DMS153 treated with DMSO at 0.1 percent for 48 hours (cell line): ENCODE measurements at regions not wholly inside any gene's neighbourhood (a gene's known extent, or its start where the extent isn't known, plus 50 kb on each side); places are given as distances from the start of the nearest gene placed in this dataset.
"Not testable (repeated sequence)": the region's sequence is repeated elsewhere in the genome, so short reads cannot be mapped to it uniquely, and the experiment has no call there.

ENCODE experiments used
- DNase-seq: peaks from one replicate; lab custom pipeline; 2025; ENCODE audit not compliant: unreplicated experiment; lab: John Stamatoyannopoulos, UW

DNA sequence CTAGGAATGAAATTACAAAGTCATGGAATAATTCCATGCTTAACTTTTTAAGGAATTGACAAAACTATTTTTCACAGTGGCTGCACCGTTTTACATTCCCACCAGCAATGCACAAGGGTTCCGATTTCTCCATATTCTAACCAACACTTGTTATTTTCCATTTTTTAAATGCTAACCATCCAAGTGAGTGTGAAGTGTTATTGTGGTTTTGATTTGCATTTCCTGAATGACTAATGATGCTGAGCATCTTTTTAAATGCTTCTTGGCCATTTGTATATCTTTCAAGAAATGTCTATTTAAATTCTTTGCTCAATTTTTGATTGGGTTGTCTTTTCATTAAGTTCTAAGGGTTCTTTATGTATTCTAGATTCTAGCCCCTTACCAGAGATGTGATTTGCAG is 479.5 kb upstream of the SMARCA2 start:
- DNase-seq, result no peak

DNA sequence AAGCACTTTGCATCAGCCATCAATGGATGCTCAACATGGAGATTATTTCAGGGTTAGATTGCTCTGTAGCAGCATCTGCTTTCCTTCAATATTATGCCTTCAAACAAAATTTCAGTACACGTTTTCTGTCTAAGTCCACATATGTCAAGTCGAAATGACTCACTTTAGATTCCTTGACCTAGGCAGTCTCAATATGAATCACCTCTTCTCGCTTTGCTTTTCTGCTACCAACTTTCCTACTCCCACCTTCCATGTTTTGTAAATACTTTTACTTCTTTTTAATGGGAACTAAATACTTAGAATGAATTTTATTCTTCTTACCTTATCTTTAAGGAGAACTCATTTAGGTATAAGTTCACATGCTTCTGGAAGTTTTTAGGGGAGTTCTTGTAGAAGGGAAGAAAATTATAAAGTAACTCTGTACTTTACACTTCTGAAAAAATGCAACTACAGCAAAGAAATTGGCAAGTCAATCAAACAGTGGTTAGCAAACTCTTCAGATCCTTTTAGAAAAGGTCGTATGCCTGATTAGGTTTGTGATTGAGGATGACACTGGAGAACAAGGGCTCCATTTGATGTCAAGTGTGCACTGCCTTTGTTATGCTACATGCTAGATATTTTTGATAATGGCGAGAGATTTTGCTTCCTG is 478.5 kb upstream of the SMARCA2 start:
- DNase-seq, result no peak

DNA sequence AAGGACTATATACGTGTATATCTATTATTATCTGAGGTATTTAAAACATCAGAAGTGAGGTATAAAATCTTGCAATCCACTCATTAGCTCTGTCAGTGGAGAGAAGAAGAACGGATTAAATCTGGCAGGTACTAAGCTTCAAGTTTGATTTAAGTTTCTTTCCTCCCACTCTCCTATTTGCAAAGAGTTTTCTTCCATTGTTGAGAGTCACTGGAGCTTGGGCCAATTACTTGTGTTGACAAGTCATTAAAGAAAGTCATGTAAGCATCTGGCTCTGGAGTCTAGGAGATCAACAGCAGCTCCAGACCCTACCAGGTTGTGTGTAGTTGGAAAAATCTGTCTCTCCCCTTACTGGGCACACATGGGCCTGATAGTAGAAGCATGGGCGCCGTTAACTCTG is 476.8 kb upstream of the SMARCA2 start:
- no peak for DNase-seq

DNA sequence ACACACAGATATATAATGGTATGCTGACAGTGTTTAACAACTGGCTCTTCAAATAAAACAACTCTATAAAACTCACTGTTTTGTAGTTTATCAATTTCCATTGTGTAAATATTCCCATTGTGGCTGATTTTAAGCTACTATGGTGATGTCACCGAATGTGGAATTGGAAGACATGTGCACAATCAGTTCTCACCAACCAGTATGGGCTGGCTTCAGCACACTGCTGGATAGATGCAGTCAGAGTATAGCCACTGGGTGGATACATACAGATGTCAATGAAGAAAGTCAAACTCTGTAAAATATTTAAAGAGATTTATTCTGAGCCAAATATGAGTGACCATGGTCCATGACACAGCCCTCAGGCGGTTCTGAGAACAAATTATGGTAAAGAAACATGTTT is 475.9 kb upstream of the SMARCA2 start:
- DNase-seq, result no peak

DNA sequence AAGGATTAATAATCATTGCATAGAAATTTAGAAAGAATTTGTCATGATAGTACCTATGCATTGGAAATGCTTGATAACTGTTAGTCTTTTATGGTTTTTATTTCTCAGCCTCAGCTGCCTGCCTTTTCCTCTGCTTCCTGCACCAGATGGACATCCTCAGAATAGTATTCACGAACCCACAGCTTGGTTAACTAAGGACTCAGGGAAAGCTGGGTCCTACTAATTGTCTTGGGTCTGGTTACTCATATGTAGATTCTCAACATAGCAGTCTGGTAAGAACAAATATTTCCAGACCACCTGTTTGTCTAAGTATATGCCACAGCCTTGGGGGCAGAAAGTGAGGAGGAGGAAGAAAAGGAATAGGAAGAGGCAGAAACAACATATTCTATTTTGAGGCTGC is 464.5 kb upstream of the SMARCA2 start:
- no peak for DNase-seq

DNA sequence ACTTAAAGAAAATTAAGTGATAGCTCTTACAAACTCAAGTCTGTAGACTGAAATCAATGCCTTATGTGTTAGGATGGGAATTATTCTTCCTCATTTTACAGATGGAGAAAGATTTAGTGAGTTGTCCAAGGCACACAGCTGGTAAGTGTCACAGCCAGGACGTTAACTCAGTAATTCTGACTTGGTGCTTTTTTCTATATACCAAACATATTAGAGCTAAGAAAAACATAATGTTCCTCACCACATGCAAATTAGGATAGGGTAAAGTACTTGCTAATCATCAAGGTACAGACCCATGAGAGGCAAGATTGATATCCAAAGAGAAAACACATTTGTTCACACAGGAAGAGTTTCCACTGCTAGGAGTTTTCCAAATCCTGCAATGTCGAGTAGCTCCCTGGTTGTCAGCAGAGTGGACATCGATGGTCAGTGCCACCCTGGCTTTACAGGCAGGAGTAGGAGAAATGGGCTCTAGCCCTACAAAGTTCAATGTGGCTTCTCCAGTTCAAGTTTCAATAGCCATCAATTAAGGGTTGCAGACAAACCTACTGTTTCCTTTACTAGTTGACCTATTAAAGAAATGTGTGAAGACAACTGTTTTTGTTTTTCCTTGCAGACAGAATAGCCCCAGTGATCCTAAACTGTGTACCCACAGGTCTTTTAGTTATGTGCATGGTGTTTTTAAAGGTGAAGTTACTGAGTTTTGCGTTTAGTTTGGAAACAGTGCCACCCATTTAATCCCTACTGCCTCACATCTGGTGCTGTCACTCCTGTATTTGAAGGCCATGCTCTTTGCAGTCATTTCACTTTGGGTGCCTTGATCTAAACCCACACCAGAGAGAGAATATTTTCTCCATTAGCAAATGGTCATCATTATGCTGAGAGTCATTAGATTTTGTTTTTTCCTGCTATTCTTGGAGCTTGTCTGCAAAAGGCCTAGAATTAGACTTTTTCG is 460.8 kb upstream of the SMARCA2 start:
- no peak for DNase-seq

DNA sequence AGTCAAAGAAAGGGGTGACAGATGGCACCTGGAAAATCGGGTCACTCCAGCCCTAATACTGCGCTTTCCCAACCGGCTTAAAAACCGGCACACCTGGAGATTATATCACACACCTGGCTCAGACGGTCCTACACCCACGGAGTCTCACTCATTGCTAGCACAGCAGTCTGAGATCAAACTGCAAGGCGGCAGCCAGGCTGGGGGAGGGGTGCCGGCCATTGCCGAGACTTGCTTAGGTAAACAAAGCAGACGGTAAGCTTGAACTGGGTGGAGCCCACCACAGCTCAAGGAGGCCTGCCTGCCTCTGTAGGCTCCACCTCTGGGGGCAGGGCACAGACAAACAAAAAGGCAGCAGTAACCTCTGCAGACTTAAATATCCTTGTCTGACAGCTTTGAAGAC is 456.5 kb upstream of the SMARCA2 start:
- not testable (repeated sequence) for DNase-seq

DNA sequence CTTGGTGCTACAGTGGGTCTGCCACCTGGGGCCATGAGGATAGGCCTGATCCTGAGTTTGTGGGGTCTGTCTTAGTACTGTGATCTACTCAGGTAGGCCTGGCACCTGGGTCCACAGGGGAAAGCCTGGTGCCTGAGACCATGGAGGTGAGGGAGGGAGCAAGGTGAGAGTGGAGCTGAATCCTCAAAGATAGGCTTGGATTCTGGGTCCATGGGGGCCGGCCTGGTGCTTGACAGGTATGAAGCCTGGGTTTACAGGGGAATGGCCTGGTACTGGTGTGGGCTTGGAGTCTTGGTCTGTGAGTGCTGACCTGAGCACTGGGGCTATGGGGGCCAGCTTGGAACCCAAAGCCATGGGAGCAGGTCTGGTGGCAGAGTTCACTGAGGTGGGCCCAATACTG is 439.2 kb upstream of the SMARCA2 start:
- no peak for DNase-seq

DNA sequence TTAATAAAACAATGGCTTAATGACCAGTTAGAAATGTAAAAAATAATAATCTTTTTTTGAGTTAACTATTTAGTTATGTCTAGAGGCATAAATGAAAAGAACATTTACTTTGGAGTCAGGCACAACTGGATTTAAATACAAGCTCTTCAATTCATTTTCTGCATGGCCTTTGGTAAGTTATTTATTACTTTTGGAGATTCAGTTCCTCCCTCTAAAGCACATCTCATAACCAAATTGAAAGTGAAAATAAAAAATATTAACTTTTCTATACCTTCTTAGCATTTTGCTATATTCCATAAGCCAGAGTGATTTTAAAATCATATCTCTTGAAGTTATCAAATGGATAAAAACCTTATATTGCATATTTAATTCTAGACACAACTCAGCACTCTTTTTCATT is 434.9 kb upstream of the SMARCA2 start:
- no peak for DNase-seq

DNA sequence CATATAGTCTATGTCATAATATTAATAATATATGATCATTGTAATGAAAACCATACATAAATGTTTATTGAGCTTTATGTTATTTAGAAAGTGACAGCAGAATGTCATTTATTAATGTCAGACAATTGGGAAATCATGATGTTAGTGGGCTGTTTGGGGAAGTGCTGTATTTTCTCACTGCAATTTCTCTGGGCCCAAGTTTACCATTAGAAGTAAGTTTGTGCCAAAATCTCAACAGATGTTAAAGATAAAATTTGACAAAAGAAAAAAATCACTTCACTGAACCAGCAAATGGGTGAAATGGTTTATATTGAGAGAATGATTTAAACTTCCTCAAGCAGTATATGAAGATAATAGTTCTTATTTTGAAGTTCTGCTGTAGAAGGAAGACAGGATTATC is 433.2 kb upstream of the SMARCA2 start:
- DNase-seq, result no peak

DNA sequence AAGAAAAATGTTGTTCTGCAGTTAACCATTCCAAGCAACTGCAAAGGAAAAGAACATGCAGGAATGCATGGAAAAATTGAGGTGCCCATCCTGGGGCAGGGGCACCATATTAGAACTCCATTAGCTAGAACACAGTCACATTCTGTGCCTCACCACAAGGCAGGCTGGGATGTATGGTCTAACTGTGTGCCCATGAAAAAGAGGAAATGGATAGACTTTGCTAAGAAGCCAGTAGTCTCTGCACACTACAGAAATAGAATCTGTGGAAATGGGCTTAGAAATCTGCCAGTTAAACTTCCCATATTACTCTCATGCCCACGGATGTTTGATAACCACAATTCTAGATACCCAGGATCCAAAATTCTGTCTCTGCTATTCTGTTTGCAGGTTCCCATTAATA is 423.8 kb upstream of the SMARCA2 start:
- no peak for DNase-seq

DNA sequence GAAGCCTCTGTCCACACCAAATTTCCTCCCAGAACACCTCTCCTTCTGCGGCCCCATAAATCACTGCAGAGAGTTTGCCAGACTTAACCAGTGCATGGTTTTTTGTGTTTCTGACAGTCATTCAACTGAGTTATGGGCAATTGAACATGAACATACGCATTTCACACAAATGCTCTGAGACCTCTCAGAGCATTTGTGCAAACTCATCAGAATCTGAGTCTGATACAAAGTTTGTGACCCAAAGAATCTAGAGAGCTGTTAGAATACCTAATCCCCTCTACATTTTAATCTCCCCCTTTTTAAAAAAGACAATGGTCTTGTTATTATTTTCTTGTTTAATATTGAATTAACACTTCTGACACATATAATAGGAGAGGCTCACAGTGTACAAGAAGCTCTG is 416.9 kb upstream of the SMARCA2 start:
- no peak for DNase-seq

DNA sequence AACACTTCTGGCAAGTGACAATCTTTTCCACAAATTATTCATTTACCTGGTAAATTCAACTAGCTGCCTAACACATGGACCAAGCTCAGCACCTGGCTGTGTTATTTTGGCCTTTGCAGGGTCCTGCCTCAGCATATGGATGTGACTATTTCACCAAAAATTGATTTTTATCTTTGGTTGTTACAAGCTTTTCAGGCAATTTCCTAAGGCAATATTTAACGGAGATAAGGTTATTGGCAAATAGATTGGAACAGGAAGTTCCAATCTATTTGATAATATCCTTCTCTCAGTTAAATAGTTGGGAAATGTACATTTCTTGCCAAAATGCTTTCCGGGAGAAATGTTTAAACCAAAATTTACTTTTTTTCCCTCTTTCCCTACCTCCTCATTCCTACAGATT is 415.2 kb upstream of the SMARCA2 start:
- no peak for DNase-seq

DNA sequence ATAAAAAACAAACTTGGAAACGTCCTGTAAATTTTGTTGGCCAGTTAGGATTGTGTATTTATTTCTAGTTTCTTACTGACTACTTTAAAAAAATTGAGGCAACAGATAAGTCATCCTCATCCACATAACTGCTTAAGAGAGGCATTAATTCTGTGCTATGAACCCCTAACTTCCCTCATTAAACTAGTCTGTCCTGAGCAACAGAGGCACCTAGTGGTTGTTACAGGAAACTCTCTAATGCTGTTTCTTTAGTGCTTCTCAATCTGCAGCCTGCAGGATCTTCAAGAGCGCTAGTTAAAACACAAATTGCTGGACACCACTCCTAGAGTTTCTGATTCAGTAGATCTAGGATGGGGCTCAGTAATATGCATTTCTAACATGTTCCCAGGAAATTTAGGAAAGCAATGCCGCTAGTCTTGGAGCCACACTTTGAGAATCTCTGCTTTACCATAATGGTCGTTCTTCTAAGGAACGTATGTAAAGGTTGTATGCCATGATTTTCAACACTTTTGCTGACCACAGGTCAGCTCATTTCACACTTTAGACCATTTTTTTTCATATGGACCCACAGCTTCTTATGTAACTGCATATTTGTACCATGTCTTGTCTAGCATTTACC is 410.1 kb upstream of the SMARCA2 start:
- peak; percentile 18 for DNase-seq

DNA sequence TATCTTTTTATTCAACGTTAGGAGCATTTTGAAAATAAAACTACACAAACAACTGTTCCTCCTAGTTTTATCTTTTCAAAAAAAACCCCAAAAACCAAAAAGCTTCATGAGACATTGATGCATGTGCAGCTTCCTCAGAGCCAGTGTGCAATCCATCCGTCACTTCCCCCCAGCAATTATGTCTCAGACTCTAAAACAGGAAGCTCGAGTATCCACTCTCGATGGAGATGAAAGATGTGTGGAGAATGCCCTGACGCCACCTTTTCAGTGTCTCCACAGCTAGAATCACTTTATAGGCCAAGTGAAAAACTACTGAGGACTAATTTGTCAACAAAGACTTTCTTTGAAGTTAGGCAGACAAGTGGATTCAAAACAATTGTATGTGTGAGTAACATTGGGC is 408.9 kb upstream of the SMARCA2 start:
- no peak for DNase-seq

DNA sequence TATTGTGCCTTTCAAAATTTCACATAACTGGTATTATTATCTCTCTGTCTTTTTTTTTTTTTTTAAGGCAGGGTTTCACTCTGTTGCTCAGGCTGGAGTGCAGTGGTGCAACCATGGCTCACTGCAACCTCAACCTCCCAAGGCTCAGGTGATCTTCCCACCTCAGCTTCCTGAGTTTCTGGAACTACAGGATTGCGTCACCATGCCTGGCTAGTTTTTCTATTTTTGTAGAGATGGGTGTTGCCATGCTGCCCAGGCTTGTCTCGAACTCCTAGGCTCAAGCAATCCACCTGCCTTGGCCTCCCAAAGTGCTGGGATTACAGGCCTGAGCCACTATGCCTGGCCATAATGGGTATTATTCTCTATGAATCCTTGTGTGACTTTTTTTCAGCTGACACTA is 402.3 kb upstream of the SMARCA2 start:
- no peak for DNase-seq

DNA sequence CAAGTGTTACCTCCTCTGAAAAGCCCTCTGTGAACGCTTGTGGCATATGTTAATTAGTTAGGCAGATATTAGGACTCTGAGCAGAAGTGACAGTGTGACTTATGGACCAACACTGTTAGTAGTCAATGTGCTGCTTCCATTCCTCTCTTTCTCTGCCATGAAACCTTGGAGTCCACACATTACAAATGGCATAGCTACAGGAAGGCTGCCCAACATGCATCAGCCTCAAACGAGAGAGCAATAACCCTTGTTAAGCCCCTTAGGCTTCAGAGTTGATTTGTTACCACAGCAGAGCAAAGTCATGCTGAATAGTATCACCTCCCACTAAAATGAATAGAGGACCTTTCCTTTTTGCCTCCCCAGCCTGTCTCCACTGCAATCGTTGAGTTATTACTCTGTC is 397.7 kb upstream of the SMARCA2 start:
- DNase-seq, result no peak

DNA sequence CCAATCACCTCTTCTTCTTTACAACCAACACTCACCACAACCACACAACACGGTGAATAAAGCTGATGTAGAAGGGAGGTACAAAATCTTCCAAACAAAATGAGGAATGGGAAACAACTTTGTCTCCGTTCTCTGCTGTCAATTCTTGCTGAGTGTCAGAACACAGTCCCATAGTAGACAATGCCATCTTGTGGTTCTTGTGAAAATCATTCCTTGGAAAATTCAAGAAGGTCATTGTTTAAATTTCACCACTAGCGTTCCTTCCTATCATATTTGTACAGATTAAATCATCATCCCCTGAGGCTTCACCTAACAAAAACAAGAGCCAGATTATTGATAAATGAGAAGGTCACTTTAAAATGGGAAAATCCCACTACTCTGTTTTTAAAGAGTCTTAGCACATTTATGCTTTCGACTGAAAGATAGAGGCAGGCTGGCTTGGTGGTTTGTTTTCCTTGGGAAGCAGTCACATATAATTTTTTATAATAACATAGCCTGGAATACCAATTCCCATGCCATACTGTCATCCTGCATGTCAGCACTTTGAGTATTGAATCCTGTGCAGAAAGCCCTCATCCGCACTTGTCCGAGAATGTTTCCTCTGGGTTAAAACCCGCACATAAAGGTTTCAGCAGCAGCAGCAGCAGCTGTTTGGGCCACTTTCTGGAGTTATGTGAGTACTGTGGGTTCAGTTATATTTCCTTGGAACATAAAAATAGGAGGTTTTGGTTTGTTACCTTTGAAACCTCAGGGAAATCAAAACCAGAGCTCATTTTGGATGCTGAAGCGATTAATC is 395.0 kb upstream of the SMARCA2 start:
- DNase-seq, result no peak

DNA sequence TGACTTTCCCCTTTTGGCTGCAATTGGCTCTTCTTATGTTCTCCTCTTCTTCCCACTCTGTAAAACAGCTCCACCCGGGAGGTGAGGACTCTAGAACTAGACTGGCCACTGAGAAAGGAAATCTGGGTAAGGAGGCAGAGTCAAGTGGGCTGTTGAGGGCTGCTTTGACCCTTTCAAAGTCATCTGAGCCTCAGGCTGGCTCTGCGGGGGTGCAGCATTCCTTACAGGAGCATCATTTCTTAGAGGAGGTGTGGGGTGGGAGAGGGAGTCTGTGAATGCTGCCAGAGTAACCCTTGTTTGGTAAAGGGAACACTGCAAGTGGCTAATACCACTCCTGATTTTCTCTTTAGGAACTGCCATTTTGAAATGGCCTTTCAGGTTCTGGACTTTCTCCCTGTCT is 377.7 kb upstream of the SMARCA2 start:
- DNase-seq, result no peak

DNA sequence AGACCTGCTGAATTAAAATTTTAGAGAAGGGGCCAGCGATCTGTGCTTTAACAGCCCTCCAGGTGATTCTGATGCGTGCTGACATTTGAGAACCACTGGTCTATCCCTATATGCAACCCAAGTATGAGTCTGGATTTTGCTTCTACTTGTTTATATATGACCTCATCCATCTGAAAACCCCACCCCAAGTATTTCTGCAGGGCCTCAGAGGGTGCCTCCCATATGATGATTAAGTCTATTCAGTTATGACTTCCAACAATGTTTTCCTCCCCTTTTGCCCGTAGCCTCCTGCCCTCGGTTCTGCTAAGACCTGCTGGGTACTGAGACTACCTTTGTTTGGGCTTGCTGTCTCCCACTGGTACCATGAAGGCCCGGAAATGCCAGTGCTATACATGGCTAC is 376.0 kb upstream of the SMARCA2 start:
- no peak for DNase-seq

DNA sequence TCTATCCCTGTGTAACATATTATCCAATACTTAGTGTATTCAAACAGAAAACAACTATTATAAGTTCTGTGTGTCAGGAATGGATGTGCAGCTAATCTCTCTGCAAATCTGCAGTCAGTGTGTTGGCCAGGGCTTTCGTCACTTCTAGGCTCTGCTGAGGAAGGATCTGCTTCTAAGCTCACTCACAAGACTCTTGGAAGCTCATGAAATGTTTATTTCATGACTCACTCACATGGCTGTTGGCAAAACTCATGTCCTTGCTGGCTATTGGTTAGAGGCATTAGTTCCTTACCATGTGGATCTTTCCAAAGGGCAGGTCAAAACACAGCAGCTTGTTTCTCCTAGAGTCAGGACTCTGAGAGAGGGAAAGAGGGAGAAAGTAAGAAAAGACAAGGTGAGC is 367.4 kb upstream of the SMARCA2 start:
- DNase-seq, result no peak
